HCT116 (cell line): ENCODE measurements at regions not wholly inside any gene's neighbourhood (a gene's known extent, or its start where the extent isn't known, plus 50 kb on each side); places are given as distances from the start of the nearest gene placed in this dataset.

Experiments used
- ATAC-seq: fragments of 200-7000 bp; cut with Tn5 transposase; 2 replicates; pipeline ENCODE4 v1.9.1; 2020; ENCODE audit warnings: mild to moderate bottlenecking, moderate library complexity
- BruUV-seq: library from RNA; stranded (reverse); fragments of 400-500 nt; replicated peaks from 2 replicates; lab custom pipeline; 2021; lab: Mats Ljungman, UMichigan
- CTCF ChIA-PET: fragments of 300-600 bp; sonication (Branson Sonifier 250); formaldehyde crosslinking; loops from one replicate; lab custom pipeline; 2021; ENCODE audit warnings: antibody characterized with exemption; lab: Charles Lee
- POLR2A ChIA-PET: fragments of 300-600, 350-600 bp; sonication (Branson Sonifier 250); formaldehyde crosslinking; loops from one replicate; lab custom pipeline; 2021; ENCODE audit warnings: antibody characterized with exemption; lab: Charles Lee
- RAD21 ChIA-PET, 2 experiments: fragments of 300-600 bp; sonication (Branson Sonifier 250); formaldehyde crosslinking; loops; one replicate each; lab custom pipeline; 2023; ENCODE audit warnings: low total read pairs in 2 of 2; ENCODE audit not compliant: uncharacterized antibody in 2 of 2, unreplicated experiment in 2 of 2, low non-redundant PET in 1 of 2; lab: Charles Lee
- DNase-seq: peaks from one replicate; pipeline ENCODE4 v3.0.0-alpha.2; 2010; ENCODE audit warnings: low read depth, low spot score
- H2AFZ ChIP-seq: fragments of 200-600 bp; shearing (Covaris generic), sonication (generic); 2 replicates; pipeline ENCODE4 v1.6.1; 2017; ENCODE audit warnings: low read depth, mixed run types, mixed read lengths, antibody characterized with exemption, low read length; ENCODE audit not compliant: poor library complexity, severe bottlenecking
- H3K27ac ChIP-seq: 2 replicates; pipeline ENCODE4 v1.5.1; 2012; ENCODE audit warnings: low read depth, low read length
- H3K27me3 ChIP-seq: fragments of 200-600 bp; sonication (generic); 2 replicates; pipeline ENCODE4 v1.6.1; 2016; ENCODE audit warnings: mixed run types, low read length, mixed read lengths; ENCODE audit not compliant: insufficient read depth
- H3K36me3 ChIP-seq, 2 experiments: fragments of 200-500 bp in 1 of 2; fragments of 200-600 bp in 1 of 2; sonication (Bioruptor generic) in 1 of 2; sonication (generic) in 1 of 2; 2 replicates each; pipeline versions ENCODE4 v1.5.1 to v1.6.1; 2014 to 2016; ENCODE audit warnings: low read length in 2 of 2, inconsistent platforms in 1 of 2, mixed read lengths in 1 of 2, mixed run types in 1 of 2; ENCODE audit not compliant: insufficient read depth in 2 of 2, control insufficient read depth in 1 of 2
- H3K4me1 ChIP-seq, 2 experiments: fragments of 200-600 bp in 1 of 2; sonication (generic) in 1 of 2; 2 replicates each; pipeline versions ENCODE4 v1.5.1 to v1.6.1; 2012 to 2017; ENCODE audit warnings: low read length in 2 of 2, inconsistent platforms in 1 of 2, mild to moderate bottlenecking in 1 of 2, mixed read lengths in 1 of 2, mixed run types in 1 of 2, moderate library complexity in 1 of 2; ENCODE audit not compliant: insufficient read depth in 2 of 2, control insufficient read depth in 1 of 2
- H3K4me2 ChIP-seq: fragments of 200-600 bp; sonication (generic); 2 replicates; pipeline ENCODE4 v1.6.1; 2017; ENCODE audit warnings: mixed run types, low read length, mixed read lengths
- H3K4me3 ChIP-seq, 2 experiments: fragments of 200-600 bp in 1 of 2; sonication (generic) in 1 of 2; replicated peaks in 1 of 2; 2 replicates each; pipeline ENCODE4 v1.5.1; 2011 to 2016; ENCODE audit warnings: low read length in 2 of 2, control low read depth in 1 of 2, low read depth in 1 of 2, mild to moderate bottlenecking in 1 of 2, mixed read lengths in 1 of 2, mixed run types in 1 of 2
- H3K79me2 ChIP-seq: fragments of 200-600 bp; sonication (generic); 2 replicates; pipeline ENCODE4 v1.6.1; 2017; ENCODE audit warnings: mild to moderate bottlenecking, mixed run types, low read length, moderate library complexity, mixed read lengths; ENCODE audit not compliant: insufficient read depth
- H3K9ac ChIP-seq: fragments of 200-600 bp; sonication (generic); 2 replicates; pipeline ENCODE4 v1.6.1; 2016; ENCODE audit warnings: low read length, mixed read lengths
- H3K9me2 ChIP-seq: fragments of 200-600 bp; sonication (generic), shearing (Covaris generic); 2 replicates; pipeline ENCODE4 v1.6.1; 2017; ENCODE audit warnings: mixed run types, mild to moderate bottlenecking, moderate library complexity; ENCODE audit not compliant: insufficient read depth
- H3K9me3 ChIP-seq, 2 experiments: fragments of 200-500 bp in 1 of 2; fragments of 200-600 bp in 1 of 2; sonication (Bioruptor generic) in 1 of 2; sonication (generic) in 1 of 2; 2 replicates each; pipeline ENCODE4 v1.6.1; 2014 to 2017; ENCODE audit warnings: low read length in 2 of 2, mixed read lengths in 2 of 2, inconsistent platforms in 1 of 2, low read depth in 1 of 2, mild to moderate bottlenecking in 1 of 2, mixed run types in 1 of 2, moderate library complexity in 1 of 2; ENCODE audit not compliant: control insufficient read depth in 1 of 2, insufficient read depth in 1 of 2
- H4K20me1 ChIP-seq: fragments of 200-600 bp; sonication (generic), shearing (Covaris generic); 2 replicates; pipeline ENCODE4 v1.6.1; 2017; ENCODE audit warnings: mixed run types, mild to moderate bottlenecking, moderate library complexity; ENCODE audit not compliant: insufficient read depth
- CEBPB ChIP-seq: IDR thresholded peaks from 2 replicates; pipeline ENCODE4 v1.6.1; 2012; ENCODE audit warnings: low read depth
- EGR1 ChIP-seq: IDR thresholded peaks from 2 replicates; pipeline ENCODE4 v1.6.1; 2012; ENCODE audit warnings: low read depth
- ELF1 ChIP-seq: IDR thresholded peaks from 2 replicates; pipeline ENCODE4 v1.6.1; 2012; ENCODE audit warnings: low read depth, borderline replicate concordance
- EZH2phosphoT487 ChIP-seq: fragments of 200-600 bp; IDR thresholded peaks from 2 replicates; pipeline ENCODE4 v1.6.1; 2018; ENCODE audit warnings: antibody characterized with exemption, borderline replicate concordance
- FOSL1 ChIP-seq: IDR thresholded peaks from 2 replicates; pipeline ENCODE4 v1.6.1; 2012; ENCODE audit warnings: low read depth
- JUND ChIP-seq: IDR thresholded peaks from 2 replicates; pipeline ENCODE4 v1.6.1; 2012
- POLR2A ChIP-seq: IDR thresholded peaks from 2 replicates; pipeline ENCODE4 v1.7.0; 2011; ENCODE audit warnings: borderline replicate concordance; ENCODE audit not compliant: insufficient read depth, insufficient read length; ENCODE audit errors: extremely low read depth
- RAD21 ChIP-seq: IDR thresholded peaks from 2 replicates; pipeline ENCODE4 v1.6.1; 2012; ENCODE audit warnings: low read depth, mild to moderate bottlenecking
- SIN3A ChIP-seq: IDR thresholded peaks from 2 replicates; pipeline ENCODE4 v1.6.1; 2012; ENCODE audit warnings: low read depth
- SRF ChIP-seq: IDR thresholded peaks from 2 replicates; pipeline ENCODE4 v1.6.1; 2012; ENCODE audit warnings: low read depth
- YY1 ChIP-seq: IDR thresholded peaks from 2 replicates; pipeline ENCODE4 v1.6.1; 2011; ENCODE audit warnings: low read length, low read depth, moderate library complexity, mild to moderate bottlenecking; ENCODE audit not compliant: insufficient replicate concordance; ENCODE audit errors: extremely low read depth
- ZFX ChIP-seq: fragments of 450-650 bp; IDR thresholded peaks from 2 replicates; pipeline ENCODE4 v1.6.1; 2017
- ZNF274 ChIP-seq: fragments of 200-500 bp; sonication (Bioruptor generic); IDR thresholded peaks from 2 replicates; pipeline ENCODE4 v1.6.1; 2014; ENCODE audit warnings: mild to moderate bottlenecking, low read depth, low read length, inconsistent platforms
- intact Hi-C: fragments of 100-400 bp; cut with micrococcal nuclease; formaldehyde crosslinking; loops from 2 replicates; pipeline ENCODE4 v1.10.0; 2022
- TF ChIP-seq, protein P1 (sequence below), 3 experiments: fragments of 200-600 bp in 1 of 3; sonication (generic) in 1 of 3; IDR thresholded peaks in 2 of 3; conservative IDR thresholded peaks in 1 of 3; 2 replicates each; pipeline ENCODE4 v1.5.1; 2012 to 2017; ENCODE audit warnings: low read depth in 2 of 3, low read length in 2 of 3, antibody characterized with exemption in 1 of 3, borderline replicate concordance in 1 of 3, control low read depth in 1 of 3, mild to moderate bottlenecking in 1 of 3, mixed read lengths in 1 of 3, mixed run types in 1 of 3, moderate library complexity in 1 of 3; ENCODE audit not compliant: insufficient read depth in 1 of 3

- H3K9ac ChIP-seq: no peak overlapping the region
- ChIA-PET POLR2A (no interaction called here), RAD21 (no interaction called here), CTCF (no interaction called here)
- H3K27me3 ChIP-seq: peaks cover 33% of the 10 kb centered on the region; the same call in 1 of the 2 replicates
- no peaks in the 10 kb centered on the region for H4K20me1 ChIP-seq
- H3K4me1 ChIP-seq: no peaks in the 10 kb centered on the region
- TF ChIP-seq EZH2phosphoT487: no peak
- TF ChIP-seq, protein P1, sequence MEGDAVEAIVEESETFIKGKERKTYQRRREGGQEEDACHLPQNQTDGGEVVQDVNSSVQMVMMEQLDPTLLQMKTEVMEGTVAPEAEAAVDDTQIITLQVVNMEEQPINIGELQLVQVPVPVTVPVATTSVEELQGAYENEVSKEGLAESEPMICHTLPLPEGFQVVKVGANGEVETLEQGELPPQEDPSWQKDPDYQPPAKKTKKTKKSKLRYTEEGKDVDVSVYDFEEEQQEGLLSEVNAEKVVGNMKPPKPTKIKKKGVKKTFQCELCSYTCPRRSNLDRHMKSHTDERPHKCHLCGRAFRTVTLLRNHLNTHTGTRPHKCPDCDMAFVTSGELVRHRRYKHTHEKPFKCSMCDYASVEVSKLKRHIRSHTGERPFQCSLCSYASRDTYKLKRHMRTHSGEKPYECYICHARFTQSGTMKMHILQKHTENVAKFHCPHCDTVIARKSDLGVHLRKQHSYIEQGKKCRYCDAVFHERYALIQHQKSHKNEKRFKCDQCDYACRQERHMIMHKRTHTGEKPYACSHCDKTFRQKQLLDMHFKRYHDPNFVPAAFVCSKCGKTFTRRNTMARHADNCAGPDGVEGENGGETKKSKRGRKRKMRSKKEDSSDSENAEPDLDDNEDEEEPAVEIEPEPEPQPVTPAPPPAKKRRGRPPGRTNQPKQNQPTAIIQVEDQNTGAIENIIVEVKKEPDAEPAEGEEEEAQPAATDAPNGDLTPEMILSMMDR (IDR thresholded peaks at IDR 0.05 in 2 of 3, conservative IDR thresholded peaks at IDR 0.05 in 1 of 3; ENCODE audit: borderline replicate concordance in 1 of 3, insufficient read depth in 1 of 3, low read depth in 2 of 3, low read length in 2 of 3): peak; percentile 34 to 45 (median 35); a peak in 3 of 6 replicates
- TF ChIP-seq ZFX: no peak
- TF ChIP-seq RAD21: peak; percentile 14; the same call in 1 of the 2 replicates
- no peak for TF ChIP-seq FOSL1
- intact Hi-C loops: no loop called here
- no peak overlapping the region for H3K27ac ChIP-seq
- no peak overlapping the region for H2AFZ ChIP-seq
- DNase-seq (no peak), ATAC-seq (peak; percentile 70)
- no peaks in the 10 kb centered on the region for H3K79me2 ChIP-seq
- H3K36me3 ChIP-seq: no peaks in the 10 kb centered on the region
- H3K4me2 ChIP-seq: no peak overlapping the region
- H3K4me3 ChIP-seq: no peak overlapping the region
- no peaks in the 10 kb centered on the region for H3K9me2 ChIP-seq
- no peaks in the 10 kb centered on the region for H3K9me3 ChIP-seq
- no TSS peak for BruUV-seq
These were observed 402.5 kb upstream of the SLC24A2 start for GRCh38 chr9:20191228-20191840.

DNA sequence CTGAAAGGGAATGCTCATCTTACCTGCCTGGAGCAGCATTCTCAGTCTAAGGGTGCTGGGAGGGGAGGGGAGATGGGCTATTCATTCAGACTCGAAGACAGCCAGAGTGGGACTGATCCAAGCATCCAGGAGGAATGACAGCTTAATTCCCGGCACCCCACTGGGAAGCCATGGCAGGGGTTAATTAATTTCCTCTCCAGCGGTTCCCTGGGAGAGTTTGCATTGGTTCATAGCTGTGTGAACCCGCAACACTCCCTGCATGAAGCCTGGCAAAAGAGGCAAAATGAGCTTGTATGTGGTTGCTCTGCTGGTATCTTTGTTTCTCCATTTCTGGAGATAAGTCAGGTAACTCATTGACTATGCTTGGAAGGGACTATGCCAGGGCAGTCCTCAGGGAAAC is 401.0 kb upstream of the SLC24A2 start:
- H3K4me3 ChIP-seq: no peak overlapping the region
- no peak for DNase-seq
- no peak for ATAC-seq
- no peak for TF ChIP-seq ZNF274
- TF ChIP-seq JUND: no peak
- no peak for TF ChIP-seq YY1
- no peak for TF ChIP-seq EZH2phosphoT487
- TF ChIP-seq ELF1: no peak
- TF ChIP-seq EGR1: no peak
- no peak for TF ChIP-seq ZFX
- TF ChIP-seq CEBPB: no peak
- TF ChIP-seq, protein P1 (IDR thresholded peaks at IDR 0.05 in 2 of 3, conservative IDR thresholded peaks at IDR 0.05 in 1 of 3; ENCODE audit: borderline replicate concordance in 1 of 3, insufficient read depth in 1 of 3, low read depth in 2 of 3, low read length in 2 of 3): no peak
- TF ChIP-seq FOSL1: no peak
- no peak for TF ChIP-seq SRF
- TF ChIP-seq SIN3A: no peak
- no peak for TF ChIP-seq POLR2A

More for the DNA sequence above, 401.0 kb upstream of the SLC24A2 start:
- intact Hi-C loops: no loop called here
- CTCF ChIA-PET: interaction anchor here (1.4 kb wide), 1 partner anchor 9 kb away, joined by 5 read pairs; no protein-coding TSS in a partner anchor
- no peak overlapping the region for H3K27ac ChIP-seq
- H3K9ac ChIP-seq: no peak overlapping the region
- no peak overlapping the region for H3K4me2 ChIP-seq
- RAD21 ChIA-PET: no interaction called here
- H3K36me3 ChIP-seq: no peaks in the 10 kb centered on the region
- H3K27me3 ChIP-seq: peaks cover 33% of the 10 kb centered on the region; the same call in 1 of the 2 replicates
- H3K9me2 ChIP-seq: no peaks in the 10 kb centered on the region
- H3K9me3 ChIP-seq: no peaks in the 10 kb centered on the region
- H4K20me1 ChIP-seq: no peaks in the 10 kb centered on the region
- no peaks in the 10 kb centered on the region for H3K79me2 ChIP-seq
- POLR2A ChIA-PET: no interaction called here
- H3K4me1 ChIP-seq: no peaks in the 10 kb centered on the region
- no TSS peak for BruUV-seq
- H2AFZ ChIP-seq: no peak overlapping the region
